ENCODE measurements at regions not wholly inside any gene's neighbourhood (a gene's known extent, or its start where the extent isn't known, plus 50 kb on each side); places are given as distances from the start of the nearest gene placed in this dataset.

DNA sequence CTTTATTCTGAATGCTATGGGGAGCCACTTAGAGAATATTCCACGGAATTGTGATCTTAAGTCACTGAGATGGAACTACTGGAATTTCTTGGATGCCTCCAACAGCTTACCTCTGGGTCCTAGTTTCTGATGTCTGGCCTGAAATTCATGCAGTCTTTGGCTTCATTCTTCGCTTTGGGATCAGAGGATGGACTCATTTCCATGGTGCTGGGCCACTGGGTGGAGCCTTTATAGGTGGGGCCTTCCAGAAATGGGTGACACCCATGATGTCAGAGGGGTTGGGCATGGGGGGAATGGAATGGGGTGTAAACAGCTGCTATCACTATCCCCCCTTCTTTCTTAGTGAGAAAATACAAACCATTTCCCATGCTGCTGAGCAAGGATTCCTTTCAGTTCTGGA is 73.7 kb upstream of the FGGY start:
- DNase-seq = no peak

- DNase-seq = no peak
These were observed 72.8 kb upstream of the FGGY start for GRCh38 chr1:59223989-59224634.

DNA sequence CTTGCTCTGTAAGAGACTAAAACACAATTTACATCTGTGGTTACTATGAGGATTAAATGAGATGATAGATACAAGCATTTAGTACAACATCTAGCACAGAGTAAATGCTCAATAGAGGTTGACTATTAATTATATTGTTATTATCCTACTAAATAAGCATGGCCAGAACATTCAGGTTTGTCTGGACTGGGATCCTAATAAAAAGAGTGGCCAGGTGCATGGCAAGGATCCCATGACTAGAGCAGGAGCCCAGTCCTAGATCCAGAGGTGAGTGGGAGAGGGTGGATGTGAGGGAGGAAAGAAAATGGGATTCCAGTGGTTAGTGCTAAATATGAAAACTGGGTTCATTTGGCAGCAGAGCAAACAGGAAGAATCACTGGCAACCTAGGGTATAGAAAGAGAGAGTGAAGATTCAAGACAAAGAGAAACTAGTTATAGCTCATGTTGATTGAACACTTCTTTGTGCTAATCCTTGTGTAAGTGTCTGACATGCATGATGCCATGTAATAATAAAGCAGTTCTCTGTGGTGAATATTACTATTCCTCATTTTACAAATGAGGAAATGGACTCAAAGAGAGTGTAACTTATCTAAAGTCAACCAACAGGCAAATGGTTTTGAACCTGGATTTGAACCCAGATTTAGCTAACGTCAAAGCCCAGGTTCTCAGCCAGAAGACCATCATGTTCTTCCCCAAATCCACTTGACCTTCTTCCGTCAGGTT is 71.1 kb upstream of the FGGY start:
- no peak for DNase-seq

DNA sequence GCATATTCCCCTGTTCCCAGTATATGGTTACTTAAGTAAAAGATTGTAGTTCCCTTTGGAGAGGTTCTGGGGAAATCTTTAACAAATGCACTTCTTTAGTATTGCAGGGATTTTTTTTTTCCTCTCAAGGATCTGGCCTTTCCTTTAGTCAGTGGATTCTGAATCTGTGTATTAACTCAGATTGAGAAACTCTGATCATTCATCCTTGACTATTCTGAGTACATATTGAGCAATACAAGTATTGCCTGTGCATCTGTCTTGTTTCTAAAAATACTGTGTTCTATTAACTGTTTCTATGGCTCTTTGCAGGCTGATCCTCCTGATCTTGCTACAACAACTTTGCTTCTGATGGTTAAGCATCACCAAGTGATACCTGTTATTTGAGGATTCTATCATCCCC is 67.8 kb upstream of the FGGY start:
- no peak for DNase-seq

DNA sequence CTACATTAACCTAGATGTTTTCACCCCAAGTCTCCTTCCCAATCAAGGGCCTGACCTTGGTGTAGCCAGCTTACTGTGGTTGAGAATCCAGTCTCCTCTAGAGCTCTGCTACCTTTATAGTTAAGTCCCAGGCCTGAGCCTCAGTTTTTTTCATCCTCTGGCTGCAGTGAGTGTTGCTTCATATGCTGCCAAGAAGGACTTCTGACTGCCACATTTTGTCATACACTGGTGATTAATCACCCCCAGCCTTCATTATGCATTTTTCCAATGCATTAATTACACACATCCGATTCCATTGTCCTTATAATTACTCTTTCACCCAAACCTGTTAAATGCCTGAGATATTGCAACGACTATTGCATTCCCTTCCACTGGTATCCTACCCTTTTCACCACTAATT is 66.3 kb upstream of the FGGY start:
- DNase-seq = no peak

DNA sequence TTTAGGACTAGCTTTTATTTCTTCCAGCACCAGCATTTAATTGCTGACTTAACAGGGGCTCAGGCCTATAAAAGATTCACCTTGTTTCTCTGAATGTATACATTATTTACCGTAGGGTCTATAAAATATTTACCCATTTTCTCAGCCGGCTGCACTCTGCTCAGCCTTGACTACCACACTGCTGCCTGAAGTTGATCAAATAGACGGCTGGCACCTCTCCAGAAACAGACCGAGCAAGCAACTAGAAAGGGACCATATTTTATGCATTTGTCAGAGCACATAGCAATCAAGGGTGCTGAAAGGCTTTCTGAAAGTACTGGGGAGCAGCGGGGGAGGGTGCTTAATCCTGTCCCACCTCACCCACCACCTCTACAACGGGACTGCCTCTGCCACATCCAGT is 64.7 kb upstream of the FGGY start:
- no peak for DNase-seq

- no peak for DNase-seq
These were observed 63.5 kb upstream of the FGGY start for GRCh38 chr1:59233444-59233843.

GRCh38 chr1:59236721-59237545 is 60.0 kb upstream of the FGGY start:
- DNase-seq = no peak

DNA sequence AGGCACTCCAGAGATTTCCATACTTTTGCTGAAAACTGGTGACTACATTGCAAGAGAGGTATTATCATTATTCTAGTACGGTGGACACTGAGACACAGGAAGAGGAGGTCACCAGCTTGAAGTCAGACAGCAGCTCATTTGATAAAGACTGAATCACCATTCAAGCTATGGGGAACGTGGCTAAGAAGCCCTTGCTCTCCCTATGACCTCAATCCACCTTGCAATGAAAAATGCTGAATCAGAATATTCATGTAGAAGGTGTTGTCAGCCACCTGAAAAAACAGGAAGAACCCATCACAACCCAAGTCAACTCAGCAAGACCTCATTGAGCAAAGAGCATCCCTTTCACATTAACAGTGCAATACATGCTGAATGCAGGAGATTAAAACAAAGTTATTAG is 59.0 kb upstream of the FGGY start:
- no peak for DNase-seq

DNA sequence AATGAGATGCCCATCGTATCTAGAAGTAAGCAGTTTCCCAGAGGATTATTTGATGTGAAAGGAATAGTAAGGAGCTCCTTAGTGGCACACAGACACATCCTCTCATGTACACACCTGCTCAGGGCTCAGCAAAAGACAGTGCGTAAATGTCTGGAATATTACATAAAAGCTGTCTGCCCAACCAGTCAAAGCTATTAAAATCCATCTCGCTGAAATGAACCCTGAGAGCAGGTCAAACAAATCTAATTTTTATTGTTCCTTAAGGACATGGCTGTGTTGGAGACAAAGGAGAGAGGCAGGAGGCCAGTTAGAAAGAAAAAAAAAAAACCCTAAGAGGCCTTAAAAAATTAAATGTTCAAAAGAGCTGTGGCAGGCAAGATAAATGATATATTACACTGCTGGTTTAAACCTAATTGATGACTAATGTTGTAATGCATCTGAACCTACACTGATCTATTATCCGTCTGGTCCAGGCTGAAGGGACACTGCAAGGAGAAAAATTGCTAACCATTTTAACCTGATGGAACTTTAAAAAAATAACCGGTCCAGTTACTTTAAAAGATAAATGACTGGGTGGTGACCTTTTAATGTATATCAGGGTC is 58.5 kb upstream of the FGGY start:
- no peak for DNase-seq

GRCh38 chr1:59238993-59239392 is 57.9 kb upstream of the FGGY start:
- no peak for DNase-seq

DNA sequence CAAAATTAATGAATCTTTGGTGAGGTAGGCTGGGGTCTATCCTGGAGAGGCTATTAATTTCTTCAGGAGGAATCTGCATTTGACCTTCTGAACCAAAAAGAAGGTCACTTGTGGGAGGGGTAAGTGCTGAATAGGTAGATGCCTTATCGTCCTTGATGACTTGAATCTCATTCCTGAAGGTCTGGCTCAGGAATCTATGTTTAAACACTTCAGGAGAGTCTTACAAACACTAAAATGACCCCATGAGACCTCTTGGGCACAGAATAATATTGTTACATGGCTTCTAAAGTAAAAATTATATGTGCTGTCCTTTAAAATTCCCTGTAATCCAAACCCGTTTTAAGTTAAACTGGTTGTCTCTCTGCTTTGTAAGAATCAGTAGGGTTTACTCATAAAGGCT is 55.0 kb upstream of the FGGY start:
- no peak for DNase-seq

- no peak for DNase-seq
These were observed 54.5 kb upstream of the FGGY start for GRCh38 chr1:59242370-59242769.

DNA sequence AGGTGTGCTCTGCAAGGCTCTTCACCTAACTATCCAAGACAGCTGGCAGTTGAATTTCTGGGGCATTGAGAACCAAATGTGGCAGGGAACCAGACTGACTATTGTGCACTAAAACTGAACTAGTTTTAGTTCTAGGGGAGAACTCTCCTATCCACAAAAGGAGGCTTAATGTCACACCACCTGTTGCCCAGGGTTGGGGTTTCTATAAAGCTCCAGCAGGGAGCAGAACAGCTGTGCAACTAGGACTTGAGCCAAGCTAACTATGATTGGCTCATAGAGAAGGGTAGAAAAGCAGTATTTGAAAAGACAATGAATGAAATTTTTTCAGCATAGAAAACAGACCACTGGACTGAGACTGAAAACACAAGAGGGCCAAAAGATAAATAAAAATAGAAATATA is 53.3 kb upstream of the FGGY start:
- DNase-seq = no peak

DNA sequence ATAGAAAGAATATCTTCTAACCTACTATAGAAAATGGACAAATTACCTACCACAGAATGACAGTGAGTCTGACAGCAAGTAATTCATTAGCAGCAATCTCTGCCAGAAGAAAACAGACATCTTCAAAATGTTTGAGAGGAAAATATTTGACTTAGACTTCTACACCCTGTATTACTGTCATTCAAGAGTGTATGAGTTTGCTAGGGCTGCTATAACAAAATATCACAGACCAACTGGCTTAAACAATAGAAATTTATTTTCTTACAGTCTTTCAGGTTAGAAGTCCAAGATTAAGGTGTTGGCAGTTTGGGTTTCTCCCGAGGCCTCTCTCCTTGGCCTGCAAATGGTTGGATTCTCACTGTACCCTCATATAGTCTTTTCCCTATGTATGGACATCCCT is 52.9 kb upstream of the FGGY start:
- no peak for DNase-seq

- no peak for DNase-seq
These were observed 52.0 kb upstream of the FGGY start for GRCh38 chr1:59244891-59245290.

All from T-helper 9 cell (primary cell).